22Rv1 (cell line): ENCODE measurements at regions not wholly inside any gene's neighbourhood (a gene's known extent, or its start where the extent isn't known, plus 50 kb on each side); places are given as distances from the start of the nearest gene placed in this dataset.

ENCODE experiments used
- H3K27ac ChIP-seq: fragments of 450-650 bp; 2 replicates; pipeline ENCODE4 v1.5.1; 2017
- ZFX ChIP-seq: fragments of 450-650 bp; IDR thresholded peaks from 2 replicates; pipeline ENCODE4 v1.6.1; 2017; ENCODE audit warnings: antibody characterized with exemption, borderline replicate concordance
- TF ChIP-seq, protein P1 (sequence below): fragments of 450-650 bp; IDR thresholded peaks from 2 replicates; pipeline ENCODE4 v1.5.1; 2017; ENCODE audit warnings: mild to moderate bottlenecking

DNA sequence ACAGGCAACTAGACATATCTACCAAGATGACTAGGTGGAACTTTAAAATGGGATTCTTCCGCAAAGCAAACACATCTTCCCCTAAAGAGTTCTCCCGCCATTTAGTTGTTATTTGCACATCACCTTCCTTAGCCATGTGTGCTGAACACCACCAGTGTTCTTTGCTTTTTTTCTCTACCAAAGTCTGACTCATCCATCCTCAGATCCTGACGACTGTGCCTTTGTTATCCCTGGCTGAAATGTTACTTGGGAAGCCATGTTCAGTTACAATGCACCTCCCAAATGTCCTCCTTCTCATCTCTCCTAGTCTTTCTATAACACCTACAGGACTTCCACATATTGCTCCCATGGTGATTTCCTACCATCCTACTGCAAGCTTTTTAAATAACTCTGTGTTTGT, 593.5 kb upstream of the ARID1B start:
- H3K27ac ChIP-seq, result no peak overlapping the region
- TF ChIP-seq, protein P1, sequence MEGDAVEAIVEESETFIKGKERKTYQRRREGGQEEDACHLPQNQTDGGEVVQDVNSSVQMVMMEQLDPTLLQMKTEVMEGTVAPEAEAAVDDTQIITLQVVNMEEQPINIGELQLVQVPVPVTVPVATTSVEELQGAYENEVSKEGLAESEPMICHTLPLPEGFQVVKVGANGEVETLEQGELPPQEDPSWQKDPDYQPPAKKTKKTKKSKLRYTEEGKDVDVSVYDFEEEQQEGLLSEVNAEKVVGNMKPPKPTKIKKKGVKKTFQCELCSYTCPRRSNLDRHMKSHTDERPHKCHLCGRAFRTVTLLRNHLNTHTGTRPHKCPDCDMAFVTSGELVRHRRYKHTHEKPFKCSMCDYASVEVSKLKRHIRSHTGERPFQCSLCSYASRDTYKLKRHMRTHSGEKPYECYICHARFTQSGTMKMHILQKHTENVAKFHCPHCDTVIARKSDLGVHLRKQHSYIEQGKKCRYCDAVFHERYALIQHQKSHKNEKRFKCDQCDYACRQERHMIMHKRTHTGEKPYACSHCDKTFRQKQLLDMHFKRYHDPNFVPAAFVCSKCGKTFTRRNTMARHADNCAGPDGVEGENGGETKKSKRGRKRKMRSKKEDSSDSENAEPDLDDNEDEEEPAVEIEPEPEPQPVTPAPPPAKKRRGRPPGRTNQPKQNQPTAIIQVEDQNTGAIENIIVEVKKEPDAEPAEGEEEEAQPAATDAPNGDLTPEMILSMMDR, result no peak
- TF ChIP-seq ZFX, result no peak

DNA sequence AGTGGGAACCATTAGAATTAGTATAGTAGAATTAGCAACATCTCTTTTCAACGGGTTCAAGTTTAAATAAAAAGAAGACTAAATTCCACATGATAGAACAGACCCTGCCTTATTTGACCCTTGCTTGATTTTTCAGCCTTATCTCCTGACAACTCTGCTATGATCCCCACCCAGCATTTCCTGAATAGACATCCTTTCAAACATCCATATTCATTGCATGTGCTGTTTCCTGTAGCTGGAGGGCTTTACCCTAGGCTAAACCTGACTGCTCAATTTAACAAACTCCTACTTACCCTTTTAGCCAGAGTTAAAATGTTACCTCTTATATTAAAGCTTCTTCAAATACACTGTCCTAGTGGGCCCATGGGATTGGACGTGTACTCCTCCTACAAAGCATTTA, 594.8 kb upstream of the ARID1B start:
- no peak overlapping the region for H3K27ac ChIP-seq
- TF ChIP-seq, protein P1, result no peak
- TF ChIP-seq ZFX, result no peak

DNA sequence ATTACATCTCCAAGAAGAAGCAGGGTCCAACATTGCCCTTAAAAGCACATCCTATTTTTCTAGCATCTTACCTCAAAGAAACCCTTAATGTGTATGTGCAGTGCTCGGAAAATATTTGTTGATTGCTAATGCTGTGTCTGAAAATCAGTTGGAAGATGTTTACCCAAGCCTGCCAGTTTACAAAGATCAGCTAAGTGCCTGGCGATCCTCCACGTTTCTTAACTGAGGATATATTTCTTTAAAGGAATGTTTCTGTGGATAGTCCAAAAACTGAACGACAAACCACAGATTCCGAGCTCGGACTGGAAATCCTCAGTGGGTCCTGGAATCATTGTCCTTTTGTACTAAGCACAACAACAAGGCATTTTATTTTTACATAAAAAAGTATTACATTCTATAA, 595.7 kb upstream of the ARID1B start:
- no peak overlapping the region for H3K27ac ChIP-seq
- TF ChIP-seq, protein P1, result no peak
- no peak for TF ChIP-seq ZFX

DNA sequence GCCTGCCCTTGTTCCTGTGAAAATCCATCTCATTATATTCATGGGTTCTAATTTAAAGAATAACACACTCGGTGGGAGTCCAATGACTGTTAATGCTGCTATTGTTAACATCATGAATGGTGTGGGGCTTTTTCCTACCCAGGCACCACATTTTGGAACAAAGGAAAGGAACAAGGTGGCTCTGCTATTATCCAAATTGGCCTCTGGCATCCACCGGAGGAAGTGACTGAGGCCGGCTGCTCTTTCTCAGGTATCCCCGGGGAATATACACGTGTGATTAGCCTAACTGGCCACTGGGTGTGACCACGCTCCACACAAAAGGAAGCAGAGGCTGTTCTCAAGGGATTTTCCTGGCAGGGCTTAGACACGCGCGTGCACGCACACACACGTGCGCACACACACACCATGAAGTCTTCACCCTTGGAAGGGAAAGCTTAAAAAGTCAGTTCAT, 601.2 kb upstream of the ARID1B start:
- no peak overlapping the region for H3K27ac ChIP-seq
- TF ChIP-seq ZFX, result no peak
- TF ChIP-seq, protein P1, result peak; percentile 44

- TF ChIP-seq ZFX, result no peak
- TF ChIP-seq, protein P1, result no peak
These were observed 601.7 kb upstream of the ARID1B start for GRCh38 chr6:156175433-156175832.

DNA sequence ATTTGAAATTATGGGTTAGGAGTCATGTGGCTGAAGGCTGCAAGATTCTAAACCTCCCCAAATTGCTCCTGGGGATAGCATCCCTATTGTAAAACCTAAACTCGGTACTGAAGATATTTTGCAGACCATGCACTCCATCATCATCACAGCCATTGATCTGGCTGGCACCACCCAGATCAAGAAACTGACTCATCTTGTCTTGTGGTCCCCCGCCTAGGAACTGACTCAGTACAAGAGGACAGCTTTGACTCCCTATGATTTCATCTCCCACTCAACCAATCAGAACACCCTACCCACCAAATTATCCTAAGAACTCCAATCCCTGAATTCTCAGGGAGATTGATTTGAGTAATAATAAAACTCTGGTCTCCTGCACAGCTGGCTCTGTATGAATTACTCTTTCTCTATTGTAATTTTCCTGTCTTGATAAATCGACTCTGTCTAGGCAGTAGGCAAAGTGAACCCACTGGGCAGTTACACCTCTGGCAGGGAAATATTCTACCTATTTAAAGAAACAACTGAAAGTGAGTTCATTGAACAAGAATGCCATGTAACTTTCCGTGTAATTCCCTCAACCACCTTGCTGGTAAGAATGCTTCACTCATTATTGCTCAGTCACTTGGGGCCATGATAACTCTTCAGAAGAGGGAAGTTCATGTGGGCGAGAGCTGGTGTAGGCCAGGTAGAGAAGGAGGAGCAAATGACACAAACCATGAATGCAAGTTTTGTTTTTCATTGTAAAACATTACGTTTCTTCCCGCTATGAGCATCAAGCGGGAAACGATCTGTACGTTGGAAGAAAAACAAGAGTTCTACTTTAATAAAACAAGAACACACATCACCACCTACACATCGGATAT, 602.9 kb upstream of the ARID1B start:
- no peak overlapping the region for H3K27ac ChIP-seq
- TF ChIP-seq, protein P1, result no peak
- no peak for TF ChIP-seq ZFX

More at GRCh38 chr6:156175433-156175832, 601.7 kb upstream of the ARID1B start:
- no peak overlapping the region for H3K27ac ChIP-seq

- no peak for TF ChIP-seq ZFX
- TF ChIP-seq, protein P1, result no peak
- H3K27ac ChIP-seq, result no peak overlapping the region
These were observed 607.8 kb upstream of the ARID1B start for GRCh38 chr6:156169371-156169770.
